OCI-LY7 (cell line): ENCODE measurements at regions not wholly inside any gene's neighbourhood (a gene's known extent, or its start where the extent isn't known, plus 50 kb on each side); places are given as distances from the start of the nearest gene placed in this dataset.

Source experiments
- BruUV-seq: library from RNA; stranded (reverse); fragments of 400-500 nt; replicated peaks from 2 replicates; lab custom pipeline; 2021; lab: Mats Ljungman, UMichigan
- CTCF ChIA-PET: fragments of 300-600 bp; sonication (Branson Sonifier 250); formaldehyde crosslinking; loops from one replicate; lab custom pipeline; 2022; ENCODE audit warnings: antibody characterized with exemption; ENCODE audit not compliant: unreplicated experiment; lab: Charles Lee
- POLR2A ChIA-PET: fragments of 300-600 bp; sonication (Branson Sonifier 250); formaldehyde crosslinking; loops from one replicate; lab custom pipeline; 2022; ENCODE audit warnings: antibody characterized with exemption; lab: Charles Lee
- DNase-seq: peaks from one replicate; pipeline ENCODE4 v3.0.0-alpha.2; 2015; ENCODE audit warnings: low spot score
- H2AFZ ChIP-seq: fragments of 200-600 bp; sonication (generic), shearing (Covaris generic); 2 replicates; pipeline ENCODE4 v1.6.1; 2014; ENCODE audit warnings: mild to moderate bottlenecking, antibody characterized with exemption, low read length, moderate library complexity
- H3K27ac ChIP-seq: fragments of 200-600 bp; sonication (generic); 2 replicates; pipeline ENCODE4 v1.5.1; 2014; ENCODE audit warnings: mixed run types, low read depth, mild to moderate bottlenecking, moderate library complexity, low read length, inconsistent platforms; ENCODE audit not compliant: poor library complexity, severe bottlenecking
- H3K36me3 ChIP-seq: fragments of 200-600 bp; sonication (generic); 2 replicates; pipeline ENCODE4 v1.6.1; 2014; ENCODE audit warnings: mild to moderate bottlenecking, antibody characterized with exemption, low read length, moderate library complexity, mixed read lengths; ENCODE audit not compliant: insufficient read depth
- H3K4me1 ChIP-seq: fragments of 200-600 bp; sonication (generic); 2 replicates; pipeline ENCODE4 v1.5.1; 2014; ENCODE audit warnings: mild to moderate bottlenecking, low read length; ENCODE audit not compliant: insufficient read depth, poor library complexity, severe bottlenecking
- H3K4me2 ChIP-seq: fragments of 200-600 bp; sonication (generic); 2 replicates; pipeline ENCODE4 v1.6.1; 2014; ENCODE audit warnings: mild to moderate bottlenecking, low read length
- H3K4me3 ChIP-seq: fragments of 200-600 bp; sonication (generic); 2 replicates; pipeline ENCODE4 v1.5.1; 2014; ENCODE audit warnings: mild to moderate bottlenecking, low read depth, low read length; ENCODE audit not compliant: poor library complexity, severe bottlenecking
- H3K79me2 ChIP-seq: fragments of 200-600 bp; sonication (generic); 2 replicates; pipeline ENCODE4 v1.6.1; 2016; ENCODE audit warnings: low read depth, mild to moderate bottlenecking, low read length, moderate library complexity, mixed read lengths; ENCODE audit not compliant: insufficient read depth
- H3K9me2 ChIP-seq: fragments of 200-600 bp; sonication (generic); 2 replicates; pipeline ENCODE4 v1.6.1; 2016; ENCODE audit warnings: mild to moderate bottlenecking, low read length, mixed read lengths; ENCODE audit not compliant: insufficient read depth
- H3K9me3 ChIP-seq: fragments of 200-600 bp; sonication (generic); 2 replicates; pipeline ENCODE4 v1.6.1; 2014; ENCODE audit warnings: mild to moderate bottlenecking, mixed run types, low read length, mixed read lengths
- H4K20me1 ChIP-seq: fragments of 200-600 bp; sonication (generic); 2 replicates; pipeline ENCODE4 v1.6.1; 2014; ENCODE audit warnings: mild to moderate bottlenecking, antibody characterized with exemption, low read length, moderate library complexity, mixed read lengths; ENCODE audit not compliant: insufficient read depth
- EZH2phosphoT487 ChIP-seq: fragments of 200-600 bp; sonication (generic); IDR thresholded peaks from 2 replicates; pipeline ENCODE4 v1.6.1; 2018; ENCODE audit warnings: low read depth, borderline replicate concordance, mild to moderate bottlenecking, mixed run types, antibody characterized with exemption, low read length, moderate library complexity, mixed read lengths
- intact Hi-C: fragments of 100-400 bp; cut with micrococcal nuclease; formaldehyde crosslinking; loops from one replicate; pipeline ENCODE4 v1.10.0; 2022; ENCODE audit not compliant: unreplicated experiment
- TF ChIP-seq, protein P1 (sequence below): fragments of 200-600 bp; sonication (generic); conservative IDR thresholded peaks from 2 replicates; pipeline ENCODE4 v1.5.1; 2014; ENCODE audit warnings: mild to moderate bottlenecking, antibody characterized with exemption, low read length, moderate library complexity, mixed read lengths

DNA sequence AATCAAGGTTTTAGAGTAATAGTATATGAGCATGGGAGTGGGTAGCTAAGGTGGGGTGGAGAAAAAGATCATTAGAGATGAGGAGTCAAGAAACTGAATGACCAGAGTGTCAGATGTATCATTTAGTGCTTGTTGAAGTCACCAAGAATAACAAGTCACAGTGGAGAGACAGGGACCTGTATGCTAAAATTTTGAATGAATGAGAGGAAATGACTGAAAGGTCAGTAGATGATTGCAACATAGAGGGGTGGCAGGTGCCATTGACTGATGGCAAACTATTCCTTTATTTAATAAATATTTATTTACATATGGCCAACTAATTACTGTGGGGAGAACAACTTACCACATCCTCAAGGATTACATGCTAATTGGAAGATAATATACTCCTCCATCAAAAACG is 75.0 kb upstream of the ANKRD28 start:
- intact Hi-C loops = no loop called here
- Histone ChIP-seq H3K4me2 (no peak overlapping the region), H3K4me1 (no peaks in the 10 kb centered on the region), H2AFZ (no peak overlapping the region), H3K36me3 (no peaks in the 10 kb centered on the region), H3K9me3 (no peaks in the 10 kb centered on the region), H3K27ac (no peak overlapping the region), H3K9me2 (no peaks in the 10 kb centered on the region), H3K79me2 (no peaks in the 10 kb centered on the region), H3K4me3 (no peak overlapping the region), H4K20me1 (no peaks in the 10 kb centered on the region)
- TF ChIP-seq, protein P1, sequence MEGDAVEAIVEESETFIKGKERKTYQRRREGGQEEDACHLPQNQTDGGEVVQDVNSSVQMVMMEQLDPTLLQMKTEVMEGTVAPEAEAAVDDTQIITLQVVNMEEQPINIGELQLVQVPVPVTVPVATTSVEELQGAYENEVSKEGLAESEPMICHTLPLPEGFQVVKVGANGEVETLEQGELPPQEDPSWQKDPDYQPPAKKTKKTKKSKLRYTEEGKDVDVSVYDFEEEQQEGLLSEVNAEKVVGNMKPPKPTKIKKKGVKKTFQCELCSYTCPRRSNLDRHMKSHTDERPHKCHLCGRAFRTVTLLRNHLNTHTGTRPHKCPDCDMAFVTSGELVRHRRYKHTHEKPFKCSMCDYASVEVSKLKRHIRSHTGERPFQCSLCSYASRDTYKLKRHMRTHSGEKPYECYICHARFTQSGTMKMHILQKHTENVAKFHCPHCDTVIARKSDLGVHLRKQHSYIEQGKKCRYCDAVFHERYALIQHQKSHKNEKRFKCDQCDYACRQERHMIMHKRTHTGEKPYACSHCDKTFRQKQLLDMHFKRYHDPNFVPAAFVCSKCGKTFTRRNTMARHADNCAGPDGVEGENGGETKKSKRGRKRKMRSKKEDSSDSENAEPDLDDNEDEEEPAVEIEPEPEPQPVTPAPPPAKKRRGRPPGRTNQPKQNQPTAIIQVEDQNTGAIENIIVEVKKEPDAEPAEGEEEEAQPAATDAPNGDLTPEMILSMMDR = no peak
- no peak for TF ChIP-seq EZH2phosphoT487
- POLR2A ChIA-PET = no interaction called here
- no peak for DNase-seq
- CTCF ChIA-PET = no interaction called here
- no TSS peak for BruUV-seq

DNA sequence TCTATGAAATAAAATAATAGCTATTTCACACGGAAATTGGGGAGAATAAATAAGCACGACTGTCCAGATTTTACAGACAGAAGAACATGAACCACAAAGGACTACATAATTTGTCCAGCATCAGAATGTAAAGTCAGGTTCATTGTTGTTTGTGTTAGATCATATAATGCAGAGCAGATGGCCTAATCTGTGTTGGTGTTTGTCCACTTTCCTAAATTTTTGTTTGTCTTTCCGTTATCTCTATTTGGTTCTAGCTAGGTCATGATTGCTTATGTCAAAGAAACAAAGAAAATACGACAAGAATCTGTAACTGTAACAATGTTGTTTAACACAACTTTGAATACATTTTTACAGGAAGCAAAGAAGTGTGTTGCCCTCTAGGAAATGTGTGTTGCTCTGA is 75.6 kb upstream of the ANKRD28 start:
- no peak overlapping the region for H3K27ac ChIP-seq
- no peaks in the 10 kb centered on the region for H3K9me2 ChIP-seq
- H3K79me2 ChIP-seq = no peaks in the 10 kb centered on the region
- POLR2A ChIA-PET = no interaction called here
- no peaks in the 10 kb centered on the region for H4K20me1 ChIP-seq
- intact Hi-C loops = no loop called here
- DNase-seq = no peak
- H3K36me3 ChIP-seq = no peaks in the 10 kb centered on the region
- BruUV-seq = no TSS peak
- CTCF ChIA-PET = no interaction called here
- no peak overlapping the region for H3K4me2 ChIP-seq
- no peaks in the 10 kb centered on the region for H3K9me3 ChIP-seq
- TF ChIP-seq, protein P1 = no peak
- no peak for TF ChIP-seq EZH2phosphoT487
- H2AFZ ChIP-seq = no peak overlapping the region
- no peak overlapping the region for H3K4me3 ChIP-seq
- no peaks in the 10 kb centered on the region for H3K4me1 ChIP-seq

GRCh38 chr3:15875016-15875689 is 77.4 kb upstream of the ANKRD28 start:
- intact Hi-C loops = no loop called here
- BruUV-seq = no TSS peak
- no peak for DNase-seq
- no peaks in the 10 kb centered on the region for H3K79me2 ChIP-seq
- ChIA-PET CTCF (no interaction called here), POLR2A (interaction anchor here (0.9 to 1.1 kb wide), 2 partner anchors 11 to 73 kb away, joined by 3 read pairs; no protein-coding TSS in a partner anchor)
- no peaks in the 10 kb centered on the region for H3K9me2 ChIP-seq
- H3K4me1 ChIP-seq = no peaks in the 10 kb centered on the region
- no peak for TF ChIP-seq EZH2phosphoT487
- no peak overlapping the region for H3K4me3 ChIP-seq
- H3K36me3 ChIP-seq = no peaks in the 10 kb centered on the region; the same call in 1 of the 2 replicates
- no peak overlapping the region for H3K27ac ChIP-seq
- H4K20me1 ChIP-seq = no peaks in the 10 kb centered on the region
- no peak overlapping the region for H2AFZ ChIP-seq
- no peaks in the 10 kb centered on the region for H3K9me3 ChIP-seq
- no peak overlapping the region for H3K4me2 ChIP-seq
